CD14-positive monocyte (primary cell): ENCODE measurements at regions not wholly inside any gene's neighbourhood (a gene's known extent, or its start where the extent isn't known, plus 50 kb on each side); places are given as distances from the start of the nearest gene placed in this dataset.

Experiments
- DNase-seq, 3 donors: peaks; one replicate each; pipeline ENCODE4 v3.0.0-alpha.2; 2011 to 2022
- H2AFZ ChIP-seq: 2 replicates; pipeline ENCODE4 v1.6.0; 2012; ENCODE audit warnings: mild to moderate bottlenecking, low read depth, low read length, inconsistent platforms; ENCODE audit not compliant: insufficient read depth, poor library complexity, severe bottlenecking
- H3K27ac ChIP-seq, 2 donors: 1 replicate in 1 of 2; 2 replicates in 1 of 2; pipeline ENCODE4 v1.5.1; 2012 to 2013; ENCODE audit warnings: low read length in 2 of 2, control low read depth in 1 of 2, inconsistent platforms in 1 of 2, low read depth in 1 of 2, mild to moderate bottlenecking in 1 of 2
- H3K27me3 ChIP-seq, 2 donors: one replicate each; pipeline versions ENCODE4 v1.6.0 to v1.6.1; 2011 to 2013; ENCODE audit warnings: low read length in 2 of 2; ENCODE audit not compliant: control insufficient read depth in 2 of 2, insufficient read depth in 2 of 2
- H3K36me3 ChIP-seq, 2 donors: replicated peaks in 1 of 2; 1 replicate in 1 of 2; 2 replicates in 1 of 2; pipeline versions ENCODE4 v1.5.1 to v1.6.1; 2012 to 2013; ENCODE audit warnings: low read length in 2 of 2, control low read depth in 1 of 2, inconsistent platforms in 1 of 2, mild to moderate bottlenecking in 1 of 2; ENCODE audit not compliant: insufficient read depth in 2 of 2, control insufficient read depth in 1 of 2
- H3K4me1 ChIP-seq, 2 donors: 1 replicate in 1 of 2; 2 replicates in 1 of 2; pipeline versions ENCODE4 v1.5.1 to v1.6.1; 2012 to 2013; ENCODE audit warnings: low read length in 2 of 2, control low read depth in 1 of 2, inconsistent platforms in 1 of 2, mild to moderate bottlenecking in 1 of 2, moderate library complexity in 1 of 2; ENCODE audit not compliant: insufficient read depth in 2 of 2, control insufficient read depth in 1 of 2
- H3K4me2 ChIP-seq: replicated peaks from 2 replicates; pipeline ENCODE3; 2012; ENCODE audit warnings: low read length, moderate library complexity, mild to moderate bottlenecking; ENCODE audit not compliant: poor library complexity, severe bottlenecking; ENCODE audit errors: extremely low read depth
- H3K4me3 ChIP-seq, 3 experiments: fragments of 200-600 bp in 1 of 3; sonication (generic) in 1 of 3; replicated peaks in 1 of 3; 1 replicate in 2 of 3; 2 replicates in 1 of 3; pipeline ENCODE4 v1.5.1; 2011 to 2013; ENCODE audit warnings: low read length in 3 of 3, mild to moderate bottlenecking in 3 of 3, control low read depth in 2 of 3, low read depth in 2 of 3, inconsistent platforms in 1 of 3, moderate library complexity in 1 of 3
- H3K79me2 ChIP-seq: 2 replicates; pipeline ENCODE4 v1.6.0; 2012; ENCODE audit warnings: mild to moderate bottlenecking, control low read depth, inconsistent platforms, low read length, moderate library complexity; ENCODE audit not compliant: insufficient read depth
- H3K9ac ChIP-seq: 2 replicates; pipeline ENCODE4 v1.6.0; 2017; ENCODE audit warnings: low read length, mild to moderate bottlenecking; ENCODE audit not compliant: insufficient read depth, poor library complexity, severe bottlenecking
- H3K9me3 ChIP-seq, 2 donors: replicated peaks in 1 of 2; 1 replicate in 1 of 2; 2 replicates in 1 of 2; pipeline versions ENCODE4 v1.5.1 to v1.6.1; 2012 to 2013; ENCODE audit warnings: low read length in 2 of 2, control low read depth in 1 of 2; ENCODE audit not compliant: control insufficient read depth in 1 of 2, insufficient read depth in 1 of 2
- H4K20me1 ChIP-seq: 2 replicates; pipeline ENCODE4 v1.6.0; 2012; ENCODE audit warnings: mild to moderate bottlenecking, low read length, control low read depth, moderate library complexity; ENCODE audit not compliant: insufficient read depth
- H3K27ac Mint-ChIP-seq, 7 donors: one replicate each; pipeline ENCODE4 v1.8.0; 2020; ENCODE audit warnings: mild to moderate bottlenecking in 7 of 7, mixed read lengths in 7 of 7, moderate library complexity in 6 of 7, inconsistent platforms in 2 of 7
- H3K27me3 Mint-ChIP-seq, 3 donors: one replicate each; pipeline ENCODE4 v1.8.0; 2021 to 2022; ENCODE audit warnings: low read depth in 3 of 3, mild to moderate bottlenecking in 3 of 3, mixed read lengths in 3 of 3, moderate library complexity in 3 of 3, inconsistent platforms in 1 of 3
- H3K36me3 Mint-ChIP-seq, 2 donors: one replicate each; pipeline ENCODE4 v1.8.0; 2020; ENCODE audit warnings: mixed read lengths in 2 of 2, inconsistent platforms in 1 of 2, mild to moderate bottlenecking in 1 of 2
- H3K4me1 Mint-ChIP-seq: one replicate; pipeline ENCODE4 v1.8.0; 2020; ENCODE audit warnings: mild to moderate bottlenecking, mixed read lengths
- H3K4me3 Mint-ChIP-seq, 2 donors: one replicate each; pipeline ENCODE4 v1.8.0; 2020; ENCODE audit warnings: mild to moderate bottlenecking in 2 of 2, mixed read lengths in 2 of 2, moderate library complexity in 1 of 2
- H3K9me3 Mint-ChIP-seq, 7 donors: one replicate each; pipeline ENCODE4 v1.8.0; 2020 to 2022; ENCODE audit warnings: mixed read lengths in 7 of 7, mild to moderate bottlenecking in 6 of 7, moderate library complexity in 6 of 7, inconsistent platforms in 2 of 7
- WGBS: methylation state at CpG from one replicate; pipeline ENCODE4 v1.1.5; 2013; ENCODE audit warnings: missing lambda C conversion rate; ENCODE audit not compliant: insufficient coverage; 5-methylcytosine and 5-hydroxymethylcytosine counted together
- intact Hi-C, 2 donors: fragments of 100-400 bp; cut with micrococcal nuclease; formaldehyde crosslinking; loops; one replicate each; pipeline versions ENCODE4 v1.15.0 to v1.15.1; 2023
- TF ChIP-seq, protein P1 (sequence below): fragments of 200-600 bp; IDR thresholded peaks from one replicate; pipeline ENCODE4 v1.8.0; 2022; ENCODE audit warnings: antibody characterized with exemption, mild to moderate bottlenecking

DNA sequence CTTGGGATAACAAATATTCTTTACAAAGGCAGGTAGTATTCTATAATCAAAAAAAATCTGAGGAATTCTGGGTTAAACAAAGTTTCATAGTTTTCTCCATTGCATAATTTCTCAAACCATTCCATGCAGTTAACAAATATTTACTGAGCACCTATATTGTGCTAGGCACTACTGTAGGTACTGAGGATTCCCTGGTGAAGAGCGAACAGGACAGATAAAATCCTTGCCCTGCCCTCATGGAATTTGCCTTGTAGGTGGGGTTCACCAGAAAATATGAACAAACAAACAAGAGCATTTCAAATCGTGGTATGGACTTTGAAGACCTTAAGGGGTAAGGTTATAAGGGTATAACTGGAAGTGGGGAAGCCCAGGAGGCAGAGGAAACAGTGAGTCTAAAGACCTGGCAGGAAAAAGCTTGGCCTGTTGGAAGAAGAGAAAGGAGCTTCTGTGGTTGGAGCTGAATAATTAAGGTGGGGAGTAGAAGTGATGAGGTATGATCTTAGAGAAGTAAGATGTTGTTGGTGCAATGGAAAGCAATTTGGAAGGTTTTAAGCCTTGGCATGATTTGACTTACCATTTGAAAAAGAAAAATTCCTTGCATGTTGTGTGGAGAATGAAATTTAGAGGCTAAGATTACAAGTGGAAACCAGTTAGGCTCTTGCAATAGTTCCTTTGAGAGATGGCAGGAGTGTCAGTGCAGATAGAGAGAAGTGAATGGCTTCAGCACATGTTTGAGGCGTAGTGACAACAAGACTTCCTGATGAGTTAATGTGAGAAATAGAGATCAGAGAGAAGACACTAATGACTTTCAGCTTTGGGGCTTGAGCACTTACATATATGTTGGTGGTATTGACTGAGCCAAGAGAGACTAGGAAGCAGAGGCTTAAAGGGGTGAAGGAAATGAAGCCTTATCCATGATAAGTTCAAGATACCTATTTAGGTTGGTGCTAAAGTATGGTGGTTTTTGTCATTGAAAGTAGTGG is 55.7 kb upstream of the PICALM start:
- Histone ChIP-seq H3K9me3 (no peaks in the 10 kb centered on the region), H3K4me1 (no peaks in the 10 kb centered on the region), H3K27me3 (no peaks in the 10 kb centered on the region), H3K4me3 (no peak overlapping the region), H3K4me2 (no peak overlapping the region), H3K9ac (no peak overlapping the region), H3K36me3 (no peaks in the 10 kb centered on the region), H3K79me2 (no peaks in the 10 kb centered on the region), H3K27ac (no peak overlapping the region), H2AFZ (no peak overlapping the region), H4K20me1 (no peaks in the 10 kb centered on the region)
- intact Hi-C loops: no loop called here
- DNase-seq: no peak
- H3K4me3 Mint-ChIP-seq: no peak overlapping the region
- H3K4me1 Mint-ChIP-seq: peaks cover 6% of the 10 kb centered on the region
- WGBS: 90% methylated on average over 3 of the region's 3 CpGs
- H3K27ac Mint-ChIP-seq: peak overlapping the region in 1 of 7 donors; percentile 38
- H3K9me3 Mint-ChIP-seq: no peaks in the 10 kb centered on the region
- TF ChIP-seq, protein P1, sequence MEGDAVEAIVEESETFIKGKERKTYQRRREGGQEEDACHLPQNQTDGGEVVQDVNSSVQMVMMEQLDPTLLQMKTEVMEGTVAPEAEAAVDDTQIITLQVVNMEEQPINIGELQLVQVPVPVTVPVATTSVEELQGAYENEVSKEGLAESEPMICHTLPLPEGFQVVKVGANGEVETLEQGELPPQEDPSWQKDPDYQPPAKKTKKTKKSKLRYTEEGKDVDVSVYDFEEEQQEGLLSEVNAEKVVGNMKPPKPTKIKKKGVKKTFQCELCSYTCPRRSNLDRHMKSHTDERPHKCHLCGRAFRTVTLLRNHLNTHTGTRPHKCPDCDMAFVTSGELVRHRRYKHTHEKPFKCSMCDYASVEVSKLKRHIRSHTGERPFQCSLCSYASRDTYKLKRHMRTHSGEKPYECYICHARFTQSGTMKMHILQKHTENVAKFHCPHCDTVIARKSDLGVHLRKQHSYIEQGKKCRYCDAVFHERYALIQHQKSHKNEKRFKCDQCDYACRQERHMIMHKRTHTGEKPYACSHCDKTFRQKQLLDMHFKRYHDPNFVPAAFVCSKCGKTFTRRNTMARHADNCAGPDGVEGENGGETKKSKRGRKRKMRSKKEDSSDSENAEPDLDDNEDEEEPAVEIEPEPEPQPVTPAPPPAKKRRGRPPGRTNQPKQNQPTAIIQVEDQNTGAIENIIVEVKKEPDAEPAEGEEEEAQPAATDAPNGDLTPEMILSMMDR: no peak
- no peaks in the 10 kb centered on the region for H3K27me3 Mint-ChIP-seq
- H3K36me3 Mint-ChIP-seq: no peaks in the 10 kb centered on the region

DNA sequence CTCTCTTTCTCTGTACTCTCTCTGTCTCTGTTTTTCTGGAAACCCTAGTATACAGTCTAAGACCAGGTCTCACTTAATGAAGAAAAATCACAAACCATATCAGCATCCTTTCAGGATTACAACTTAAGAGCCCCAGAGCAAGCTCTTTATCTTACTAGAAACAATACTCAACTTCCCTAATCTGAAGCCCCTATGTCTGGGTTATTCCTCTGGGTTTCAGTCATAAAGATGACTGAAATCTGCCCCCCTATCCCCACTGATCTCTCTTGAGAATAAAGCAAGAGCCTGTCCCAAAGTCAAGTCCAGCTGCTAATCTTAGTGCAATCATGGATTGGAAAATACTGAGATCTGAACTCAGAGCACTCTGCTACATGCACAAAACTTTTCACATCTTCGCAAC is 53.9 kb upstream of the PICALM start:
- Histone ChIP-seq H3K27ac (no peak overlapping the region), H3K79me2 (no peaks in the 10 kb centered on the region), H3K4me2 (no peak overlapping the region), H4K20me1 (no peaks in the 10 kb centered on the region), H3K9me3 (no peaks in the 10 kb centered on the region), H2AFZ (no peak overlapping the region), H3K36me3 (no peaks in the 10 kb centered on the region), H3K27me3 (no peaks in the 10 kb centered on the region), H3K9ac (no peak overlapping the region), H3K4me3 (no peak overlapping the region), H3K4me1 (peaks cover under 1 to 1% of the 10 kb centered on the region in 2 donors)
- 100% methylated on average over 1 of the region's 1 CpG for WGBS
- TF ChIP-seq, protein P1: no peak
- Mint-ChIP-seq H3K4me3 (no peak overlapping the region), H3K36me3 (no peaks in the 10 kb centered on the region), H3K9me3 (no peaks in the 10 kb centered on the region), H3K4me1 (peaks cover 9% of the 10 kb centered on the region), H3K27ac (no peak overlapping the region), H3K27me3 (no peaks in the 10 kb centered on the region)
- intact Hi-C loops: no loop called here
- DNase-seq: no peak
